Posterior vena cava (tissue), 2 donors: ENCODE measurements at regions not wholly inside any gene's neighbourhood (a gene's known extent, or its start where the extent isn't known, plus 50 kb on each side); places are given as distances from the start of the nearest gene placed in this dataset.

ENCODE experiments used
- DNase-seq: peaks from one replicate; pipeline ENCODE4 v3.0.0-alpha.2; 2020; ENCODE audit warnings: low spot score
- intact Hi-C, 2 donors: fragments of 100-400 bp; cut with DNase I; formaldehyde crosslinking; loops; one replicate each; pipeline versions ENCODE4 v1.14.1 to v1.14.2; 2022 to 2023
- donor health status: DM: yes; HTN: yes; CAD: no.
- donor health status: DM: yes; HTN: yes; CAD: no.

DNA sequence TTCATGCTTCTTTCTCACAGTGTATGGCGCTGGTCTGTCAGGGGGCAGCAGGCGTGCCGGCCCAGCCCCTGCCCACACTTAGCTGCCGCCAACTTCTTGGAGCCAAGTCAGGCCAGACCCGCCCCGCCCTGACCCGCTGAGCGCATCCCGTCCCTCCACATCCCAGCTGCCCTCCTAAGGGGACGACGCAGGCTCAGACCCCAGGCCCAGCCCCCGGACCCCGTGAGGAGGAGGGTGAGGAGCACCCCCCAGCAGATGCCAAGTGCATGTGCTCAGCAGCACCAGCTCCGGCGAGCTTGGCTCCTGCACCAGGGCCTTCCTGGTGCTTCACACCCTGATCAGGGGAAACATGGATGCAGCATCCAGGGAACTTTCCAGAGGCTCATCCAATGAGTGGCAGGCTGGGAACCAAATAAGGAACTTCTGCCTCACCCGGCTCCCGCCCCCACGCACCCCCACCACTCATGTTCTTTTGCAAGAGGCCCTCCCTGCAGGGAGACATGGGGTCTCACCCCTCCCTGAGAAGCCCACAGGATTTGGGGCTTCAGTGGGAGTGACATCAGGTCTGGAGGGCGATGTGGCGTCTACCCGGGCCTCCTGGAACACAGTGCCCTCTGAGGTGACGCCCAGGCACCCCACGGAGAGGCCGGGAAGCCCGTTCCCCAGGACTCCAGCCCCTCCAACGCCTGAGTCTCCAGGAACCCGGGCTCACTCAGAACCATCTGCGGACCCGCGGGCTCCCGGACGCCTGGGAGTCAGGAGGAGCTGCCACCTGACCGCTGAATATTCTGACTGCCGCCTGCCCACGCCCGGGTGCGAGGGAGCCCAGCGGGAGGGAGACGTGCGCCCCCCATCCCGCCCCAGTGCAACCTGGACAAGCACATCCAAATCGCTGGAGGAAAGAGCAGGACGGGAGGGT lies 70.0 kb upstream of the GALNT9 start:
- intact Hi-C loops: no loop called here
- DNase-seq: peak; percentile 80

GRCh38 chr12:132398386-132398991 lies 69.1 kb upstream of the GALNT9 start:
- peak; percentile 75 for DNase-seq
- intact Hi-C loops: no loop called here

- peak; percentile 76 for DNase-seq
- intact Hi-C loops: no loop called here
Measured at GRCh38 chr12:132397934-132398385, 68.6 kb upstream of the GALNT9 start.

DNA sequence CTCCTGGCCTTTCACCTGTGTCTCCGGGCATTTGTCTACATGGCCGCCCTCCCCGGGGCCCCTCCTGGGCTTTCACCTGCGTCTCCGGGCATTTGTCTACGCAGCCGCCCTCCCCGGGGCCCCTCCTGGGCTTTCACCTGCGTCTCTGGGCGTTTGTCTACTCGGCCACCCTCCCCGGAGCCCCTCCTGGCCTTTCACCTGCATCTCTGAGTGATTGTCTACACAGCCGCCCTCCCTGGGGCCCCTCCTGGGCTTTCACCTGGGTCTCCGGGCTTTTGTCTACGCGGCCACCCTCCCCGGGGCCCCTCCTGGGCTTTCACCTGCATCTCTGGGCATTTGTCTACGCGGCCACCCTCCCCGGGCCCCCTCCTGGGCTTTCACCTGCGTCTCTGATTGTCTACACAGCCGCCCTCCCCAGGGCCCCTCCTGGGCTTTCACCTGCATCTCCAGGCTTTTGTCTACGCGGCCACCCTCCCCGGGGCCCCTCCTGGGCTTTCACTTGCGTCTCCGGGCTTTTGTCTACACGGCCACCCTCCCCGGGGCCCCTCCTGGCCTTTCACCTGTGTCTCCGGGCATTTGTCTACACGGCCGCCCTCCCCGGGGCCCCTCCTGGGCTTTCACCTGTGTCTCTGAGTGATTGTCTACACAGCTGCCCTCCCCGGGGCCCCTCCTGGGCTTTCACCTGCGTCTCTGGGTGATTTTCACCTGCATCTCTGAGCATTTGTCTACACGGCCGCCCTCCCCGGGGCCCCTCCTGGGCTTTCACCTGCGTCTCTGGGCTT lies 68.0 kb upstream of the GALNT9 start:
- no peak for DNase-seq
- intact Hi-C loops: no loop called here

DNA sequence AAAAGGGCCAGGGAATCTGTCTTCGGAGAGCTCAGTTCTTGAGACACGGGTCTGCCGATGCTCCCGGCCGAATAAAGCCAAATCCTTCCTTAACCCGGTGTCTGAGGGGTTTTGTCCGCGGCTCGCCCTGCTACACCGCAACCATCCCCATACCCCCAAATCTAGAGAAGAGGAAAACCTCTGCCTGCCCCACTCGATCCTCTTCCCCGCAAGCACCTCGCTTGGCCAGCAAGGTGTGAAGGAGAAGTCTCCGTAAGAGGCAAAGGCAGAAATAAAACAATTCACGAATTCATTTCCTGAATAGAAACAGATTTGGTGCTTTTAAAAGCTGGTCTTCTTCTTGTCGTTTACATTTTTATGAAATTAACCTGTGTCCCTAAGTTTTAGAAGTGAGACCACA lies 67.3 kb upstream of the GALNT9 start:
- peak; percentile 47 for DNase-seq
- intact Hi-C loops: no loop called here

DNA sequence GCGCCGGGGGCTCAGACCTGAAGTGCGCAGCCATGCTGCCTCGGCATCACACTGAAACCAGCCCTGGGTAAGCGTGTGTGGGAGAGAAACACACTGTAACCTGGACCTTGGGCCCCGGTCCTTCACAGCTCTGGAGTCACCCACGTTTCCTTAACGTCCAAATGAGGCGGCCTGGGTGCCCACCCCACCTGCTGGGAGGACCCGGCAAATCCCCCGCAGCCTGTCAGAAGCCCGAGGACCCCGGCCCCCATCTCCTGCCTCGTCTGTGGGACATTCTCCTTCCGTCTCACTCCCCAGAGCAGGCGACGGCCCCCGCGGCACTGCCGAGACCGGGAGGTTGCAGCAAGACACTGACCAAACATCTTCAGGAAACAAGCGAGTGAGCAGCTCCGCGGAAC lies 66.5 kb upstream of the GALNT9 start:
- intact Hi-C loops: no loop called here
- peak; percentile 73 for DNase-seq

- peak; percentile 66 for DNase-seq
- intact Hi-C loops: no loop called here
Measured at GRCh38 chr12:132395192-132395907, 66.0 kb upstream of the GALNT9 start.

DNA sequence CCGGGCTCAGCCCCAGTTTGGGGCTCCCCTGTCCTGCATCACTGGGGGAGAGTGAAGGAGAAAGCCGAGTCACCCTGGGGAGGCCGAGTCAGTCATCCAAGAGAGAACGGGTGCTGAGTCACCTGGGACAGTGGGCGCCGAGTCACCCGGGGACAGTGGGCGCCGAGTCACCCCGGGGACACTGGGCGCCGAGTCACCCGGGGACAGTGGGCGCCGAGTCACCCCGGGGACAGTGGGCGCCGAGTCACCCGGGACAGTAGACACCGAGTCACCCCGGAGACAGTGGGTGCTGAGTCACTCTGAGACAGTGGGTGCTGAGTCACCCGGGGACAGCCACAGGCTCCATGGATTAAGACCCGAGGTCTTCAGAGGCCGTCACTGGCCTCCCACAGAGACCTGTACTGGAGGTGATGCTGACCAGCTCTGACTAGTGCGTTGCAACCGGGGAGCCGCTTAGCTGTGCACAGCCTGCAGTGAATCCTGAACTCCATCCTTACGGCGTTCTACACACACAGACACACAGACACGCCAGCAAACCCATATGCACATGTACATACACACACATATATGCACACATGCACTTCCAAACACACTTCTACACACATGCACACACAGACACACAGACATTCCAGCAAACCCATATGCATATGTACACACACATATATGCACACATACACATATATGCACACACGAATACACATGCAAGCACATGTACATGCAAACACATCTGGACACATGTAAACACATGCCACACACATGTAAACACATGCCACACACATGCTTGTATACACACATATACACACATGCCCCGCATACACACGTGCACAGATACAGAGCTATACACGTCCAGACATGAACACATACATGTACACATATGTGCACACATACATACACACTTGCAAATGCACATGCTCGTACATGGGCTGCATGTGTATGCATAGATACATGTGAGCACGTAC lies 64.9 kb upstream of the GALNT9 start:
- intact Hi-C loops: no loop called here
- peak; percentile 55 for DNase-seq

DNA sequence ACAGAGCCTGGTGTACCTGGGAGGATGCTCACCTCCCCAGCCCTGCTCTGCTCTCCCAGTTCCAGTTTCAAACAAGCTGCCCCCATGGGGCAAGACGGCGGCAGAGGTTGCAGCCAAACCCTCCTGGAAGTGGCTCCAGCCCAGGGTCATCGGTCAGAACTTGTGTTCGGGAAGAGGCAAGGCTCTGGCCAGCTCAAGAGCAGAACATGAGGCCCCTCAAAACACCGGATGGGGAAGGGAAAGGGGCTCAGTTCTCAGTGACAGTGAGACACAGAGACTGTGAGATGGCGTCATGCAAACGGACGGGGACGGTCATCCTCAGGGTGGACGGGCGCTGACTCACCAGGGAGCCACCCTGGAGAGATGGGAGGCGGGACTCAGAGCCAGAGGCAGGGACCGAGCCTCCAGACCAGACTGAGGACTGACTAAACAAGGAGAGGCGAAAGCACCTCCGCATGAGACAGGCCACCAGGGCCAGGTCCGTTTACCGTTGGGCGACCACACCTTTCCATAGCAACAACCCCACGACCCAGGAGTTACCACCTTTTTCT lies 63.9 kb upstream of the GALNT9 start:
- peak; percentile 72 for DNase-seq
- intact Hi-C loops: no loop called here

GRCh38 chr12:132392389-132393244 lies 63.2 kb upstream of the GALNT9 start:
- peak; percentile 62 for DNase-seq
- intact Hi-C loops: no loop called here

DNA sequence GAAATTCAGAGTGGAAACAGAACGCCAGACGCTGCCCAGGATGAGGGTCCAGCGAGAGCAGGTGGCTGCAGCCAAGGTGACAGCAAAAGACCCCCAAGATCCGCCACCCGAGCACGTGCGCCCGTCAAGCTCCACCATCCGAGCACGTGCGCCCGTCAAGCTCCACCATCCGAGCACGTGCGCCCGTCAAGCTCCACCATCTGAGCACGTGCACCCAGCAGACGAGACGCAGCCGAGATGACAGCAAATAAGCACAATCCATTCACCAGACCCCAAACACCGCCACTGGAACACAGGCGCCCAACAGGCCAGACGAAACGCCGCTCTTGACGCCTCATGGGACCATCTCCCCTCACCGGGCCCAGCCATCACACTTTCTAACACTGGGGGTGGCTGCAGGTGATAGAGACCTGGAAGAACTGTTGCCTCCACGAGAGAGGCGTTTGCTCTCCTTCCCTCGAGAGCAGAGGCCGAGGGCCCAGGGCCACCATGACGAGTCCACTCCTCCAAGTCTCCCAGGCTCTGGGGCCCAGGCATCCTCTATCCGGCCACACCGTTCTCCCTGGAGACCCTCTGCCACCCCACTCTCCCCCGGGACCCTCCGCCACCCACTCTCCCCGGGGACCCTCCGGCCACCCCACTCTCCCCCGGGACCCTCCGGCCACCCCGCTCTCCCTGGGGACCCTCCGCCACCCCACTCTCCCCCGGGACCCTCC lies 62.1 kb upstream of the GALNT9 start:
- DNase-seq: peak; percentile 72
- intact Hi-C loops: no loop called here

DNA sequence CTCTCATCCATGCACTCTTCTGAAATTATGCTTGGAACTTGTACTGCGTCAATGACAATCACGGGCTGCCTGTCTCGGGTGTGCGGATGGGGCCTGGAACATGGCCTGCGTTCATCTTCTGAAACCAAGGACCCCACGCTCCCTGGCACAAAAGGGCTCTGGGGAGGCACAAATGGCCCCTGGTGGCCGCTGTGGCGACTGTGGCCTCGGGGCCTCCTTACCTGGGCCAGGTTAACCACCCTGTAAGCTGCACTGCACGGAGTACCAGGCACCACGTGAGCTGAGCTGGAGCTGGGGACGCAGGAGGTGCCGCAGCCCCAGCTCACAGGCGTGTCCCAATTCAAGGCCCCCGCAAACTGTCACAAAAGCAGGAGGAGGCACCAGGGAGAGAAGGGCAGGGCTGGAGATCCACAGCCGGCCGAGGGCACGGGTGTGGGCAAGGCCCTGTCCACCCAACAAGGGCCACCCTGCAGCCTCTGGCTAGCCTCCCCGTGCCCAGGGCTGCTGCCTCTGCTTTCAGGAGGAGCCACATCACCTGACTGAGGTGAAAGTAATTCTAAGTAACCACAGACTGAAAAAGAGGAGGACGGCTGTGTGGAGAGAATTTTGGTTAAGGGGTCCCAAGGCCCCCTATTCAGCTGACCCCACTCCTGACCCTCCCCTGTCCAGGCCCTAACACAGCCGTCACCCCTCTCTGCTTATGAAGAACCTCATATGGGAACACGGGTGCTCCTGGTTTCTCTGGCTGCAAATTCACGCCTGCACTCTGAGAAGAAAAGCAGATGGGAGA lies 61.1 kb upstream of the GALNT9 start:
- DNase-seq: peak; percentile 69
- intact Hi-C loops: no loop called here

GRCh38 chr12:132389526-132390286 lies 60.3 kb upstream of the GALNT9 start:
- intact Hi-C loops: no loop called here
- peak; percentile 66 for DNase-seq

DNA sequence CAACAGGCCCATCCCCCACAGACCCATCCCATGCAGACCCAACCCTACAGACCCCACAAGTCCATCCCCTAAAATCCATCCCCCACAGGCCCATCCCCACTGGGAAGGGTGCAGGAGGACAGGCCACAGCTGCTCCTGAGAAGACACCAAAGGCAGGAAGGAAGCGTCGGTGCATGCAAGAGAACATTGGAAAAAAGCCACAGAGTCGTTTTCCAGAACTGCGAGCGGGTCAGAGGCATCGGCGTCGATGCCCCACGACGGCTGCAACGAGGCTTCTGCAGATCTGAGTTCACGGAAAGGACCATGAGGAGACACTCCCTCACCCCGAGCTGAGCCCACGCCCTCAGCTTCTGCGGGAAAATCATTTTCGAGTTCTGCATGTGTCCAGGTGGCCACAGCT lies 59.6 kb upstream of the GALNT9 start:
- peak; percentile 29 for DNase-seq
- intact Hi-C loops: no loop called here
